HG03575 (cell line): ENCODE measurements at regions not wholly inside any gene's neighbourhood (a gene's known extent, or its start where the extent isn't known, plus 50 kb on each side); places are given as distances from the start of the nearest gene placed in this dataset.
"Not testable (repeated sequence)": the region's sequence is repeated elsewhere in the genome, so short reads cannot be mapped to it uniquely, and the experiment has no call there.

Source experiments
- ATAC-seq: cut with Tn5 transposase; IDR thresholded peaks from one replicate; pipeline ENCODE4 v1.9.1; 2021; ENCODE audit not compliant: unreplicated experiment, insufficient number of reproducible peaks, low FRiP score; ENCODE audit errors: extremely low read depth

DNA sequence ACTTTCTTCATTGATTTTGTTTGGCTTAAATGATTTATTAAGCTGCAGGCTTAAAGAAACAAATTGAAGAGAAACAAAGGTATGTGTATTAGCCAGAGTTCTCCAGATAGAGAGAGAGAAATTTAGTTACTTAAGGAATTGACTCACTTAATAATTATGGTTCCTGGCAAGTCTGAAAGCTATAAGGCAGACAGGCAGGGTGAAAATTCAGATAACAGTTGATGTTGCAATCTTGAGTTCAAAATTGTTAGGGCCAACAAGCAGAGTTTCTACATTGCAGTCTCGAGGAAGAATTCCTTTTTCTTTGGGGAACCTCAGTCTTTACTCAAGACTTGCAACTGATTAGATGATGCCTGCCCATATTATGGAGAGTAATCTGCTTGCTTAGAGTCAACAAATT, 593.5 kb downstream of the ADCYAP1 start:
- ATAC-seq = no peak

DNA sequence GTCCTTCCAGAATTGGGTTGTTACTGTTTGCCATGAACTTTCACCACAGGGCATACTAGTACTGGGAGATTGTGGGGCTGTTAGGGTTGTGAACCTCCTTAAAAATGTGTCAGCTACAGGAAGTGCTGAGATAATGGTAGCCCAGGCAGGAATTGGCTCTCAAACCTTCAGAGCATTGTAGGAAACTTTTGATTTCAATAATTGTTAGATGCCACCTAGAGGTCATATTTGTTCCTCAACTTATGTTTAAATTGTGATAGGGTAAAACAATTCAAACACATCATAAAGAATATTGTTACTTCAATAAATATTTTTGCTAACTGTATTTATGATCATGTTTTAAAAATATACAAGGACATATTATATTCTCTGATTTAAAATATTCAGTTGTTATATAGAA, 594.6 kb downstream of the ADCYAP1 start:
- ATAC-seq = no peak

DNA sequence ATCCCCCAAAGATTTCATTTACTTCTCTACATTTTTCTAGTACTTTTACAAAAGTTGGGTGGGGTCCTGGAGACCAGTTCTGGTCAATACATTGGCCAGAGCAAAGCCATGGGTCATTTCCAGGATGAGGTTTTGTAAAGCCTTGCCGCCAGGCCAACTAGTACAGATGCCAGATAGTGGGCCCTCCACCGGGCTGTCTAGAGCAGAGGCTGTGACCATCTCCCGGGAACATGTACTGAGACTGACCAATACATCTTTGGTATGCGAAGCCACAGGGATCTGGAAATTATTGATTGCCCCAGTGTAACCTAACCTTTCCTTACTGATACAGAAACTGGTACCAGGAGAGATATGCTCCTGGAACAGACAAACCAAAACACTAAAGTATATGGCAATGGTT, 599.2 kb downstream of the ADCYAP1 start:
- no peak for ATAC-seq

DNA sequence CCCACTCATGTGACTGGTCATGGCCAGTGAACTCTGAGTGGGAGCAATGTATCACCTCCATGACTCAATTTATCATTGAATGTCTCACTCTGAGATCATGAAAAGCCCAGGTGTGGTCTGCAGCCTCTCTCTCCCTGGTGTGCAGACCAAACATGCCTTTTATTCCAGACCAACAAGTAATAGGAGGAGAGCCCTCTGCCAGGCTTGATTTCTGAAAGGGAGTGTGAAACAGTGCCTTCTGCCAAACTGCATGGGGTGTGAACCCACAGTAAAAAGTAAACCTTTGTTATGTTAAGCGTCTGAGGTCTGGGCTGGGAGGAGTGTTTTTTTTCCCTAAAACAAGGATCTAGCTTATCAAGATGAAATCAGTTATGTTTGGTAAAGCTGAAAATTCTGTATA, 601.2 kb downstream of the ADCYAP1 start:
- no peak for ATAC-seq

DNA sequence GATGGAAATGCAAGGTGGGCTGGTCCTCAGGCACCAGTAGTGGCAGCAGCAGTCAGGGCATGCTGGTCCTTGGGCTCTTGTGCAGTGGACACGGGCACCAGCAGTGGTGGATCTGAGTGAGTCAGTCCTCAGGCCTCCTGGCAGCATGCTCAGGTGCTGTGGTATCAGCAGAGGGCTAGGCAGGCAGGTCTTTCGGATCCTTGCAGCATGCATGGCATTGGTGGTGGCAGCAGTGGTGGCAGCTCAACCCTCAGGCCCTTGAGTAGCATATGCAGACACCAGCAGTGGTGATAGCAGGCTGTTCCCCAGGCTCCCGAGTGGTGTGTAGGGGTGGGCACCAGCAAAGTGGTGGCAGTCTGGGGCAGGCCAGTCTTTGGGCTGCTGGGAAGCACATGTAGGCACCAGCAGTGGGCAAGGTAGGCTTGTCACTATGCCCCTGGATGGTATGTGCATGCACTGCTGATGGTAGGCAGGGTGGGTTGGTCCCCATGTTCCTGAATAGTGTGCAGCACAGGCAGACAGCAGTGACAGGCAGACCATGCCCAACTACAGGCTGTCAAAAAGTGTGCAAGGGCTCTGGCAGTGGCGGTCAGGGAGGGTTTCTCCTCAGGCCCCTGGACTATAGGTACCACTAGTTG, 606.0 kb downstream of the ADCYAP1 start:
- ATAC-seq = no peak

DNA sequence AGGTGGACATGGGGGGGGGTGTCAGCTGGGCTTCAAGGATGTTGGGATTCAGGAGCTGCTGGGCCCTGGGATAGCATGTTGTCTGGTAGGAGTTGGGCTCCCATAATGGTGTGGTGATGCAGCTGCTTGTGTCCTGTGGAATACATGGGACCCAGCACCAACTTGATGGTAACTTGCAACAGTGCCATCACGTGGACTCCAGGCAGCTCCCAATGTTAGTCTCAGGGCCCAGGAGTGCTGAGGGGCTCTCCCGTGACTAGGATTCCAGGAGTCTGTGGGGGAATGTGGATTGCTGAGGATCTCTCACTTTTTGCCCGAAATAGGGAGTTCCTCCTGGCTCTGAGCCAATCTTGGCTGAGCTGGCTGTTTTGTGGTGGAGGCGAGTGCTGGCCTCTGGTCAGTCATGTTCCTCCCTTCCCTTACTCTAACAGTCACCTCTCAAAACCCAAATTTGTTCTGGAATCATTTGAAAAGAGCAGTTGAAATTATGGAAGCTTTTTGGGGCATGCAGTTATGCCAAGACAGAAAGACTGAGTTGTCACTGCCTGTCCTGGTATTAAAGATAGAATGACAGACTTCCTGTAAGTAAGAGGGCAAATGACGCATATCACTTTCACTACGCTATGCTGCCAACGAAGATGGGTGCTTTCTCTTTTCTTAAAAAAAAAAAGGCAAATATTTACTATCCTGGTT, 607.1 kb downstream of the ADCYAP1 start:
- ATAC-seq = no peak

DNA sequence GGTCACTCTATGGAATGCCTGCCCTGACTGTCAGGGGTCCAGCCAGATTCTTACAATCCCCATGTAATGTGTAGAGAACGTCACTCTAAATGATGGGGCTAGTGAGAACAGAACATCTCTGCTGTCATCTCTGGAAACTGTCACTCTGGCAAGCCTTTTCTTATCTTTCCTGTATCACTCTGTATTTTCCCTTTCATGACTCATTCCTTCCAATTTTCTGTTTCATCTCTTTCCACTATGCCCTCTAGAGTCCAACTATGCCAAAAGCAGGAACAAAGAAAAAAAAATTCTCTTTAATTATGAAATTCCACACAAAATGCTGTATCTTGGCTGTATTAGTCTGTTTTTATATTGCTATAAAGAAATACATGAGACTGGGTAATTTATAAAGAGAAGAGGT, 608.8 kb downstream of the ADCYAP1 start:
- no peak for ATAC-seq

DNA sequence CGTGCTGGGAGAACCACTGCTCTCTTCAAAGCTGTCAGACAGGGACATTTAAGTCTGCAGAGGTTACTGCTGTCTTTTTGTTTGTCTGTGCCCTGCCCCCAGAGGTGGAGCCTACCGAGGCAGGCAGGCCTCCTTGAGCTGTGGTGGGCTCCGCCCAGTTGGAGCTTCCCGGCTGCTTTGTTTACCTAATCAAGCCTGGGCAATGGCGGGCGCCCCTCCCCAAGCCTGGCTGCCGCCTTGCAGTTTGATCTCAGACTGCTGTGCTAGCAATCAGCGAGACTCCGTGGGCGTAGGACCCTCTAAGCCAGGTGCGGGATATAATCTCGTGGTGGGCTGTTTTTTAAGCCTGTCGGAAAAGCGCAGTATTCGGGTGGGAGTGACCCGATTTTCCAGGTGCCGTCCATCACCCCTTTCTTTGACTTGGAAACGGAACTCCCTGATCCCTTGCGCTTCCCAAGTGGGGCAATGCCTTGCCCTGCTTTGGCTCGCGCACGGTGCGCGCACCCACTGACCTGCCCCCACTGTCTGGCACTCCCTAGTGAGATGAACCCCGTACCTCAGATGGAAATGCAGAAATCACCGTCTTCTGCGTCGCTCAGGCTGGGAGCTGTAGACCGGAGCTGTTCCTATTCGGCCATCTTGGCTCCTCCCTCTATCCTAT, 617.0 kb downstream of the ADCYAP1 start:
- ATAC-seq = not testable (repeated sequence)

DNA sequence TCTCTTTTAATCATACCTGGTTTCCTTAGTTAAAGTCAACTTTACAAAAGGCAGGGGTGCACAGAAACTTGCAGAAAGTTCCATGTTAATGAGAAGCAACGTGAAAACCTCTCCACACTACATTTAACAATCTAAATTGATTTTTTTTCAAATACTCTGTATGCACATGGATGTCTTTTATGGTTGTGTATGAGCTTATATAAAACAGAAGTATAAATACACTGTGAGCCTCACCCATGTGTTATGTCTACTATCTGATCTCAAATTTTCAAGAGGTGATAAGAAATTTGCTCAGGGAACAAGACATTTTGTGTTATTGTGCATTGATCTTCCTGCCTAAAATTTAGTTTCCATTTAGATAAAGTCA, 617.6 kb downstream of the ADCYAP1 start:
- ATAC-seq = no peak

DNA sequence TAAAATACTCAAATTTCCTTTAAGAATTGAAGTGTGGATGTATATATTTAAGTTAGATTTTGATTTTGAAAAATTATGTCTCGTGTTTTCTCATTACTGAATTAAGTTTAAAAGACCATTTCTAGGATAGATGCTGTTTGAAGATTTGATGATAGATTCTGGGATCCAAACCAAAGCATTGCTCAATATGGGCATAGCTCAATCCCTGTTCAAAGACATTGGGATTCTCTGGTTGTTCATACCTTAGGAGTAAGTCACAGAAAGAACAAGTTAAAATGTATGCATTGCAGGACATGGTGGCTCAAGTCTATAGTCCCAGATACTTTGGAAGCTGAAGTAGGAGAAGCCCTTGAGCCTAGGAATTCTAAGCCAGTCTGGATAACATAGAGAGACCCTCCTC, 622.3 kb downstream of the ADCYAP1 start:
- no peak for ATAC-seq

DNA sequence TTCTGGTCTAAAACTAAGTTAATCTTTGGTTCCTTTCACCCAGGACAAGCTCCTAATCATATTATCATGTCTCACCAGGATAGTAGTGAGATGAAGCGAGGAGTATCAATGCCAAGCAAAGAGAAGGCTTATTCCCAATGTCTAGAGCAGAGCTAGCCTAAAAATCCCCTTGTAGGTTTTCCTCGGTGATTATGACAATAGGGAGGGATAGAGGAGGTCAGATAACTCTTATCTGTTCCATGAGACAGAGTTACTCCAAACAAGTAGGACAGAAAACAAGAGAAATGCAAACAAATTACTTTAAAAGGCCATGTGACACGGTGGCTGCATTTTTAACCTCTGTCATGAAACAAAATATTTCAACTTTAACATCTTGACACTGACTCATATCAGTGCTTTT, 623.1 kb downstream of the ADCYAP1 start:
- no peak for ATAC-seq

DNA sequence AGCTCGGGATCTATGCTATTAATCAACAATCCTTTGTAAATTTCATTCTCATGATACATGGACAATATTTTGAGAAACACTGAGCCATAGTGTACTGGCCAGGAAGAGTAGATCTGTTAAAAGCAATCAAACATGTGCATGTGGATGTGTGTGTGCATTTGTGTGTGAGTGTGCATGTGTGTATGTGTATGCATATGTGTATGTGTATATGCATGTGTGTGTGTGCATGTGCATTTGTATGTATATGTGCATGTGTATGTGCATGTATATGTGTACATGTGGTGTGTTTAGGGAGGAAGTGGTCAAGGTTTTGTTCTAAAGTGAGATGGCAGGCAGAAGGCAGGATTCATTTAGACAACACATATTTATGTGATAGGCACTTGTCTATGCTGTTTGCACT, 623.8 kb downstream of the ADCYAP1 start:
- ATAC-seq = no peak

DNA sequence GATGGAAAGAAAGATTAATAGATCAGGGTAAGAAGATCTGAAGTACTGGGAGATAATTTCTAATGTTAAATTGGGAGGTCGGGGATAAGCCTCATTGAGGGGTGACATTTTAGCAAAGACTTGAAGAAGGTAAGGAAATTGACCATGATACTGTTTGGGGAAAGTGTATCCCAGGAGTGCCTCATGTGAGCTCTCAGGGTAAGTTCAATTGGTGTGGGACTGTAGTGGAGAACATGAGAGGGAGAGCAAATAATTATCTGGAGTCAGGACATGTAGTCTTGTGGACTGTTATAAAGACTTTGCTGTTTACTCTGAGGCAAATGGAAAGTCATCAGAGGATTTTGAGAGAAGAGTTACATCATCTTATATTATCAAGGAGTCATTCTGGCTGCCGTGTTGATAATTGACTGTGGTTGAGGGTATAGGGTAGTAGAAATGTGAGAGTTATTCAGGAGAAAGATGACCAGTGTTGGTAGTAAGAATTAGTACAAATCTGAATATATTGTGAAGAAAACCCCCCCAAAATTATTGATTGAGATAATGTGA, 624.4 kb downstream of the ADCYAP1 start:
- no peak for ATAC-seq

DNA sequence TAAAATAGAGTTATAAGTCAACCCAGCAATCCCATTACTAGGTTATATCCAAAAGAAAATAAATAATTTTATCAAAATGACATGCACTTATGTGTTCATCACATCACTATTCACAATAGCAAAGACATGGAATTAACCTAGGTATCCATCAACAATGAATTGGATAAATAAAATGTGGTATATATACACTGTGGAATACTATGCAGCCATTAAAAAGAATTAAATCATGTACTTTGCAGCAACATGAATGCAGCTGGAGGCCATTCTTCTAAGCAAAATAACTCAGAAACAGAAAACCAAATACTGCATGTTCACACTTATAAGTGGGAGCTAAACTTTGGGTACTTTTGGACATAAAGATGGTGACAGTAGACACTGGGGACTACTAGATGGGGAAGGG, 626.0 kb downstream of the ADCYAP1 start:
- no peak for ATAC-seq

DNA sequence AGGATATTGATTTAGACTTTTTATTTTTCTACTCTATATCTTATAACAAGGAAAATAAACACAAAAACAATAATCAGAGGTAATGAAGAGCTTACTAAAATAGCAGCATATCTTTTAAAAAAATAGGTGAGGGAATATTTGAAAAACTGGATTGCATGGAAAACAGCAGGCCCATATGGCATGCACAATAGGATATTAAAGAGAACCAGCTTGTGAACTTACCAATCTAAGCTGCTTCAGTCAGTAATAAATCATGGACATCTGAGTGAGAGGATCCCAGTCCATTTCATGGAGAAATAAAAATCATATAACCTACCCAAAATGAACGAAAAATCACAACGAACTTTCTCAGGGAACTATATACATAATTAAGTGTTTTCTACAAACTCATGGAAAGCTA, 634.6 kb downstream of the ADCYAP1 start:
- ATAC-seq = no peak

DNA sequence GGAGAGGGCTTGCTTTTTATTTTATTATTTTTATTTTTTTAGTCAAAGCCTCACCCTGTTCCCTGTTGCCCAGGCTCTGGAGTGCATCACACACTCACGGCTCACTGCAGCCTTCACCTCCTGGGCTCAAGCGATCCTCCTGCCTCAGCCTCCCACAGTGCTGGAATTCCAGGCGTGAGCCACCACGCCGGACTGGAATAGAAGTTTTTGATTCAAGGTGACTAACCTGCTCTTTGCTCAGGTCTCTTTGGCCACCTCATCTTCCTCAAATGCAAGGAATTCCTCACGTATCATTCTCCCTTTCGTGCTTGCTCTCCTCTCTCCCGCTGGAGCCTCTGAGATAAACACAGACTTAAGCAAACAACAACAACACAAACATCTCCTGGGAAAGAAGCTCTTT, 636.8 kb downstream of the ADCYAP1 start:
- no peak for ATAC-seq

DNA sequence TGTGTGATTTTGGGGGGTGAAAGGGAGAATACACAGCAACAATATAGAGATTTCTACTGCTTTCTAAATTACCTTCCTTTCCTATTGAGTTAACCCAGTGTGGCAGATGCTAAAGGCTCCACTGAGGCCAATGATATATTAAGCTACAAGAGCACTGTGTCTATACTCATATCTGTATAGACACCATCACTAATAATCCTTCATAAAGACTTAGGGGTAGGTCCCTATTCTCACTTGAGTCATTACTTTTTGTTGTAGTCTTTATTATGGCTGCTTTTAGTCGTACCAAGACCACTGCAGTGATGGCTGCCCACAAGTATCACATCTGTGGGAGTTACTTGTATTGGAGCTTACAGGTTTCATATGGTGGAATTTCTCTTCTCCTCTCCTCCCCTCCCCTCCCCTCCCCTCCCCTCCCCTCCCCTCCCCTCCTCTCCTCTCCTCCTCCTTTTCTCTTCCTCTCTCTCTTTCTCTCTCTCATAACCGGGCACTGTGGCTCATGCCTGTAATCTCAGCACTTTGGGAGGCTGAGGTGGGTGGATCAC, 637.6 kb downstream of the ADCYAP1 start:
- no peak for ATAC-seq

DNA sequence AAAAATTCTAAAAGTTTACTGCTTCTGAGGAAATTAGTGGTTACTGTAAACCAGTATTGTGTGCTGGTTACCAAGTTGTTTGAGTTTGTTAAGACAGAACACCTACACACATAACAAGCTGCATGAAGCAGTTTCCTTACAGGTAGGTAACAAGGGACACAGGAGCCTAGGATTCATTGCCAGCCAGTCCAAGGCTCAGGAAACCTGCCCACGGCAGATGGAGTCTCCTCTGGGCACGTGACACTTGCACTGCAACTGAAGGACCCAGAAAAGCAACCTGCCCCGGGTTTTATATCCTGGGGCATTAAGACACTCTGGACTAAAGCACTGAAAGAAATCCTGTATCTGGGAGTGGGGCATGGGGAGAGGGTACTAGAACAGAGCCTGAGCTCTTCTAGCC, 639.3 kb downstream of the ADCYAP1 start:
- ATAC-seq = no peak

DNA sequence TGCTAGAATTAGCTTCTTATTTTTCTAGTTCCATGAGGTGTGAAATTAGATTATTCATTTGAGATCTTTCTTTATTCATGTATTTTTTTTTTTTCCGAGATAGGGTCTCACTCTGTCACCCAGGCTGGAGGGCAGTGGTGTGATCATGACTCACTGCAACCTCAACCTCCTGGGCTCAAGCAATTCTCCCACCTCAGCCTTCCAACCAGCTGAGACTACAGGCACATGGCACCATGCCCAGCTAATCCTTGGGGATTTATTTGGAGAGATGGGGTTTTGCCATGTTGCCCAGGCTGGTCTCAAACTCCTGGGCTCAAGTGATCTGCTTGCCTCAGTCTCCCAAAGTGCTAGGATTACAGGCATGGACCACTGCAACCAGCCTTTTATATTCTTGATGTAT, 653.0 kb downstream of the ADCYAP1 start:
- ATAC-seq = not testable (repeated sequence)

DNA sequence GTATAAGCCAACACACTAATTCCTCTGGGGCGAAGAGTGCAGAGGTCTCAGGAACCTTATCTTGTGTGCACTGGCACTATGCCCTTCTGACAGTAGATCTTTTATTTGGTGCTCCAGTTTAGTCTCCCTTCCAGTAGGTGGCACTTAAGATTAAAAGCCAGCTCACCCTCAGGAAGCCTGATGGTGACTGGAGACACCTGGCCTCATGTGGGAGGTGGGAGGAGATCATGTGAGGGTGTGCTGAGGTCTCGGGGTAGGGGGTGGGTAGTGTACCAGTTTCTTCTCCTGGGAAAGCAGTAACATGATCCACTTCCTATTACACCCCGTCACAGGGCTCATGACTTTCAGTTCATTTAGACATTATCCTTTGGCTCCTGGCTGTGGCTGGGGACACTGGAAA, 654.9 kb downstream of the ADCYAP1 start:
- no peak for ATAC-seq
